Neuronal stem cell (in vitro differentiated cells): ENCODE measurements at regions not wholly inside any gene's neighbourhood (a gene's known extent, or its start where the extent isn't known, plus 50 kb on each side); places are given as distances from the start of the nearest gene placed in this dataset.

ENCODE experiments used
- DNase-seq: peaks from one replicate; pipeline ENCODE4 v3.0.0-alpha.2; 2013; ENCODE audit warnings: low spot score
- H2AFZ ChIP-seq: one replicate; pipeline ENCODE4 v1.6.1; 2013; ENCODE audit warnings: mild to moderate bottlenecking, low read length, inconsistent platforms
- H2AK5ac ChIP-seq: 2 replicates; pipeline ENCODE4 v1.6.1; 2013; ENCODE audit warnings: low read depth, mild to moderate bottlenecking, inconsistent platforms, low read length, moderate library complexity, mixed read lengths
- H2BK120ac ChIP-seq: 2 replicates; pipeline ENCODE4 v1.6.1; 2013; ENCODE audit warnings: low read depth, mild to moderate bottlenecking, inconsistent platforms, low read length, moderate library complexity, mixed read lengths
- H2BK12ac ChIP-seq: one replicate; pipeline ENCODE4 v1.6.1; 2013; ENCODE audit warnings: low read length, inconsistent platforms
- H2BK15ac ChIP-seq: 2 replicates; pipeline ENCODE4 v1.6.1; 2013; ENCODE audit warnings: mild to moderate bottlenecking, low read length, inconsistent platforms, mixed read lengths
- H2BK5ac ChIP-seq: one replicate; pipeline ENCODE4 v1.6.1; 2013; ENCODE audit warnings: inconsistent platforms, mild to moderate bottlenecking, low read length, moderate library complexity
- H3K14ac ChIP-seq: one replicate; pipeline ENCODE4 v1.6.1; 2013; ENCODE audit warnings: low read length, inconsistent platforms
- H3K18ac ChIP-seq: 2 replicates; pipeline ENCODE4 v1.6.1; 2013; ENCODE audit warnings: low read length, inconsistent platforms
- H3K23ac ChIP-seq: 2 replicates; pipeline ENCODE4 v1.6.1; 2013; ENCODE audit warnings: low read depth, mild to moderate bottlenecking, mixed read lengths, low read length, inconsistent platforms; ENCODE audit not compliant: poor library complexity
- H3K27ac ChIP-seq: replicated peaks from 3 replicates; pipeline ENCODE4 v1.5.1; 2013; ENCODE audit warnings: low read length, inconsistent platforms
- H3K27me3 ChIP-seq, 3 experiments: 2 replicates each; pipeline ENCODE4 v1.6.1; 2013; ENCODE audit warnings: low read length in 3 of 3, mild to moderate bottlenecking in 2 of 3, inconsistent platforms in 1 of 3, low read depth in 1 of 3, mixed read lengths in 1 of 3, moderate library complexity in 1 of 3; ENCODE audit not compliant: control insufficient read depth in 3 of 3, insufficient read depth in 3 of 3
- H3K36me3 ChIP-seq, 2 donors: replicated peaks in 1 of 2; 2 replicates each; pipeline ENCODE4 v1.6.1; 2013; ENCODE audit warnings: low read length in 2 of 2; ENCODE audit not compliant: control insufficient read depth in 2 of 2, insufficient read depth in 2 of 2
- H3K4ac ChIP-seq: 2 replicates; pipeline ENCODE4 v1.6.1; 2013; ENCODE audit warnings: inconsistent platforms, mild to moderate bottlenecking, low read length, moderate library complexity
- H3K4me1 ChIP-seq, 2 donors: 1 replicate in 1 of 2; 2 replicates in 1 of 2; pipeline ENCODE4 v1.6.1; 2013; ENCODE audit warnings: low read length in 2 of 2, low read depth in 1 of 2; ENCODE audit not compliant: control insufficient read depth in 2 of 2, insufficient read depth in 1 of 2
- H3K4me2 ChIP-seq: one replicate; pipeline ENCODE4 v1.6.1; 2013; ENCODE audit warnings: mild to moderate bottlenecking, low read length, inconsistent platforms; ENCODE audit not compliant: insufficient read depth, poor library complexity, severe bottlenecking
- H3K4me3 ChIP-seq, 2 donors: 2 replicates each; pipeline ENCODE4 v1.5.1; 2013; ENCODE audit warnings: low read length in 2 of 2, mild to moderate bottlenecking in 2 of 2, inconsistent platforms in 1 of 2, moderate library complexity in 1 of 2
- H3K79me1 ChIP-seq: one replicate; pipeline ENCODE4 v1.6.1; 2013; ENCODE audit warnings: low read depth, mild to moderate bottlenecking, inconsistent platforms, low read length, moderate library complexity
- H3K9ac ChIP-seq: one replicate; pipeline ENCODE4 v1.6.1; 2013; ENCODE audit warnings: mild to moderate bottlenecking, low read depth, low read length, inconsistent platforms; ENCODE audit not compliant: poor library complexity
- H3K9me3 ChIP-seq, 2 donors: replicated peaks in 1 of 2; 2 replicates each; pipeline versions ENCODE3 to v1.6.1; 2013; ENCODE audit warnings: low read length in 2 of 2, mild to moderate bottlenecking in 2 of 2, inconsistent platforms in 1 of 2, low read depth in 1 of 2, mixed read lengths in 1 of 2, moderate library complexity in 1 of 2; ENCODE audit not compliant: control insufficient read depth in 2 of 2, insufficient read depth in 1 of 2
- H4K8ac ChIP-seq: one replicate; pipeline ENCODE4 v1.6.1; 2013; ENCODE audit warnings: low read depth, mild to moderate bottlenecking, inconsistent platforms, low read length, moderate library complexity
- H4K91ac ChIP-seq: one replicate; pipeline ENCODE4 v1.6.1; 2013; ENCODE audit warnings: low read length, low read depth, mild to moderate bottlenecking, inconsistent platforms; ENCODE audit not compliant: poor library complexity
- WGBS, 2 donors: extraction: QIAGEN DNeasy Blood & Tissue Kit; methylation state at CpG; one replicate each; pipeline ENCODE4 v1.1.7; 2013; ENCODE audit warnings: missing lambda C conversion rate in 2 of 2, mixed read lengths in 1 of 2; ENCODE audit not compliant: insufficient read length in 2 of 2, insufficient replicate concordance in 1 of 2; ENCODE audit errors: extremely low coverage in 2 of 2; 5-methylcytosine and 5-hydroxymethylcytosine counted together

DNA sequence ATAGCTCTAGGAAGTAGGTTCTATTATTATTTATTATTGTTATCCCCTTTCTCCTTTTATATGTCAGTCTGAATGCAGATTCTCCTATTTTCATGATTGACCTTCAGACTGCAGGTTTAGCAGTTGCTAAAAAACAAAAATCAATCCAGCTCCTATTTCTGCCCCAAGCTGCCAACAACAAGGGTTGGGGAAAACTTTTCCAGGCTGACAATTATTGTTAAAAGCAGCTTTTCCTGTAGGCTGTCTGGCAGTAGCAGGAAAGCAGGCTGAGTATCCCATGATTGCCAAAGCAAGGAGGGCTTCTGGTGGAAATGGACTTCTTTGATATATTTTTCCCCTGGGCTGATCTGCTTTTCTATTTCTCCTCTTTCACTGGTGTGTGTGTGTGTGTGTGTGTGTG is 78.0 kb upstream of the CTLA4 start:
- no peak overlapping the region for H2AK5ac ChIP-seq
- H3K79me1 ChIP-seq = no peaks in the 10 kb centered on the region
- H2BK12ac ChIP-seq = no peak overlapping the region
- no peak overlapping the region for H3K23ac ChIP-seq
- no peaks in the 10 kb centered on the region for H3K36me3 ChIP-seq
- no peak overlapping the region for H4K91ac ChIP-seq
- no peak overlapping the region for H2BK5ac ChIP-seq
- no peak overlapping the region for H3K9ac ChIP-seq
- H2BK120ac ChIP-seq = no peak overlapping the region
- no peak overlapping the region for H4K8ac ChIP-seq
- no peak overlapping the region for H2AFZ ChIP-seq
- no peak for DNase-seq
- no peak overlapping the region for H2BK15ac ChIP-seq
- no peak overlapping the region for H3K14ac ChIP-seq
- no peaks in the 10 kb centered on the region for H3K27me3 ChIP-seq
- no peak overlapping the region for H3K4me2 ChIP-seq
- no peaks in the 10 kb centered on the region for H3K4me1 ChIP-seq
- no peak overlapping the region for H3K4ac ChIP-seq
- no peak overlapping the region for H3K18ac ChIP-seq
- H3K27ac ChIP-seq = no peak overlapping the region
- H3K9me3 ChIP-seq = no peaks in the 10 kb centered on the region
- H3K4me3 ChIP-seq = no peak overlapping the region

GRCh38 chr2:203790134-203790852 is 77.3 kb upstream of the CTLA4 start:
- Histone ChIP-seq H3K18ac (no peak overlapping the region), H2AFZ (no peak overlapping the region), H3K4me1 (no peaks in the 10 kb centered on the region), H3K9me3 (no peaks in the 10 kb centered on the region), H4K8ac (no peak overlapping the region), H4K91ac (no peak overlapping the region), H3K14ac (no peak overlapping the region), H2BK5ac (no peak overlapping the region), H3K27ac (no peak overlapping the region), H3K4me2 (no peak overlapping the region), H2AK5ac (no peak overlapping the region), H3K36me3 (no peaks in the 10 kb centered on the region), H3K9ac (no peak overlapping the region), H3K23ac (no peak overlapping the region), H3K27me3 (no peaks in the 10 kb centered on the region), H3K79me1 (no peaks in the 10 kb centered on the region), H3K4me3 (no peak overlapping the region), H2BK12ac (no peak overlapping the region), H3K4ac (no peak overlapping the region), H2BK120ac (no peak overlapping the region), H2BK15ac (no peak overlapping the region)
- no peak for DNase-seq
- no CpG with 5 or more reads among the region's 2 CpGs for WGBS, 2 donors

GRCh38 chr2:203796248-203797010 is 71.1 kb upstream of the CTLA4 start:
- Histone ChIP-seq H3K23ac (no peak overlapping the region), H3K14ac (no peak overlapping the region), H4K8ac (no peak overlapping the region), H2AK5ac (no peak overlapping the region), H3K27ac (no peak overlapping the region), H4K91ac (no peak overlapping the region), H3K4me3 (no peak overlapping the region), H3K18ac (no peak overlapping the region), H3K4me1 (no peaks in the 10 kb centered on the region), H3K27me3 (no peaks in the 10 kb centered on the region), H3K79me1 (no peaks in the 10 kb centered on the region), H2AFZ (no peak overlapping the region), H2BK120ac (no peak overlapping the region), H3K9me3 (no peaks in the 10 kb centered on the region), H3K9ac (no peak overlapping the region), H2BK15ac (no peak overlapping the region), H2BK12ac (no peak overlapping the region), H3K4me2 (no peak overlapping the region), H2BK5ac (no peak overlapping the region), H3K36me3 (no peaks in the 10 kb centered on the region), H3K4ac (no peak overlapping the region)
- DNase-seq = no peak
- WGBS, 2 donors = no CpG with 5 or more reads among the region's 5 CpGs

DNA sequence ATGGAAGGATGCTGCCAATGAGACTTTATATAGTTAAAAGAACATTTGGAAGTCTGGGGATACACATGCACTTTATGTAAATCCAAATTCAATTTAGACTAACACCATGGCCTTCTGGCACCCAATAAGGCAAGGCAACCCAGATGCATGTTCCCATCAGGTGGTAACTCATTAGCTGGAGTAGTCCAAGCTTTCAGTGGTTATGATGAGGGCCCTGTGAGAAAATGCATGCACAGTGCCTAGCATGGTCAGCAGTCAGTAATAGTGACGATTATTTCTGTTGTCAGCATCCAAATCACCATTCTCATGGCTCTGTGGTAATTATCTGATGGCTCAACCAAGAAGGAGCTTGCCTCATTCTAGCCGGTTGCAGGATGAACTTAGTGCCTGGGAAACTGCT is 70.3 kb upstream of the CTLA4 start:
- WGBS, 2 donors = no CpG with 5 or more reads among the region's 2 CpGs
- H2BK15ac ChIP-seq = no peak overlapping the region
- H3K23ac ChIP-seq = no peak overlapping the region
- no peak overlapping the region for H3K27ac ChIP-seq
- H3K4me3 ChIP-seq = no peak overlapping the region
- no peaks in the 10 kb centered on the region for H3K4me1 ChIP-seq
- no peak overlapping the region for H3K4me2 ChIP-seq
- no peak overlapping the region for H3K4ac ChIP-seq
- no peak overlapping the region for H3K18ac ChIP-seq
- no peak for DNase-seq
- no peaks in the 10 kb centered on the region for H3K9me3 ChIP-seq
- H3K36me3 ChIP-seq = no peaks in the 10 kb centered on the region
- no peak overlapping the region for H3K9ac ChIP-seq
- no peak overlapping the region for H4K8ac ChIP-seq
- no peaks in the 10 kb centered on the region for H3K79me1 ChIP-seq
- no peak overlapping the region for H2BK120ac ChIP-seq
- no peak overlapping the region for H4K91ac ChIP-seq
- H3K14ac ChIP-seq = no peak overlapping the region
- no peak overlapping the region for H2BK12ac ChIP-seq
- no peak overlapping the region for H2AFZ ChIP-seq
- no peak overlapping the region for H2AK5ac ChIP-seq
- H2BK5ac ChIP-seq = no peak overlapping the region
- H3K27me3 ChIP-seq = no peaks in the 10 kb centered on the region
